NCI-H187 treated with DMSO at 0.1 percent for 48 hours (cell line): ENCODE measurements at regions not wholly inside any gene's neighbourhood (a gene's known extent, or its start where the extent isn't known, plus 50 kb on each side); places are given as distances from the start of the nearest gene placed in this dataset.
"Not testable (repeated sequence)": the region's sequence is repeated elsewhere in the genome, so short reads cannot be mapped to it uniquely, and the experiment has no call there.

ENCODE experiments used
- DNase-seq: peaks from one replicate; lab custom pipeline; 2025; lab: John Stamatoyannopoulos, UW

GRCh38 chr6:138659998-138660397 lies 113.6 kb upstream of the CCDC28A start:
- DNase-seq = no peak

DNA sequence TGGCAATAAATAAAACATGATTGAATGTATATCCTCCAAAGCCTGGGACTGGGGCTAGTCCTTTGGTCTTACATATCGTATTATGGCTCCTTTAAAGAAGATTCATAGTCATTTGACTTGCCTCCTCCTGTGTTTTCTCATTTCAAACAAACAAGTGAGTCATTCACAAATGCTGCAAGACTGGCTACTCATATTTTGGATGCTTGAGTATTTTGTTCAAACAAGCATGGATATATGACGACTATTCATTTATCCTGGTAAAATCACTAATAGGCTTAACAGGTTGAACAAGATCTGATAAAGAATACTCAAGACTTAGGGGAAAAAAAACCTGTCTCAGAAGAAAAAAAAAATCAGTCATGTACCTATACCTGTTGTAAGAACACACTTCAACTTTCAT lies 111.1 kb upstream of the CCDC28A start:
- no peak for DNase-seq

- no peak for DNase-seq
These were observed 109.7 kb upstream of the CCDC28A start for GRCh38 chr6:138663892-138664291.

DNA sequence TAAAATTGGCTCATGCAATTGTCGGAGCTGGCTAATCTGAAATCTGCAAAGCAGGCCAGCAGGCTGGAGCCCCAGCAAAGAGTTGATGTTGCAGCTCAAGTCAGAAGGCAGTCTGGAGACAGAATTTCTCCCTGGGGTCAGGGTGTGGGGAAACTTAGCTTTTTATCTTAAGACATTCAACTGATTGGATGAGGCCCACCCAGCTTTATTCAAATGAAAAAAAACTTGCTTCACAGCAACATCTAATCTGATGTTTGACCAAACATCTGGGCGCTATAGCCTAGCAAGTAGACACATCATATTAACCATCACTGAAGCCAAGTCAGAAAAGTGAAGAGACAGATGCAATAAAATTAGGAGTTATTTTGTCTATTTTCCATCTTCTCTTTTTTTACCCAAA lies 108.8 kb upstream of the CCDC28A start:
- DNase-seq = no peak

GRCh38 chr6:138666636-138667035 lies 106.9 kb upstream of the CCDC28A start:
- DNase-seq = no peak

DNA sequence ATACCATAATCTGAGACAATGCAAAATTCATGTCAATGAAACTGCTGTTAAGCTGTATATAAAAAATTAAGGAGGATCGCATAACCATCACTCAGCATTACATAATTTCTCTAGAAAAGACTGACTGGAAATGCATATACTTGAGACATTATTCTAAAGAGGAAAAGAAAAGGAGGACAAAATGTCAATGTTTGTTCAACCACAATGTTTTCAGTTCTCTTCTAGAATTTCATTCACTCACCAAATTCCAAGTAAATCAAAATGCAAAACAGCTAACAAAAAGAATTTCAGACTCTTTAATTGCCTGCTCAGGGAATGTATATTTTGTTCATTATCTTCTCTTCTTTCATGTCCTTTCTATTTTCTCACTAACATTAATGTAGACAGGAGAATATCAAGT lies 106.2 kb upstream of the CCDC28A start:
- DNase-seq = no peak

GRCh38 chr6:138671351-138671750 lies 102.2 kb upstream of the CCDC28A start:
- DNase-seq = no peak

GRCh38 chr6:138673346-138674014 lies 100.1 kb upstream of the CCDC28A start:
- DNase-seq = no peak

DNA sequence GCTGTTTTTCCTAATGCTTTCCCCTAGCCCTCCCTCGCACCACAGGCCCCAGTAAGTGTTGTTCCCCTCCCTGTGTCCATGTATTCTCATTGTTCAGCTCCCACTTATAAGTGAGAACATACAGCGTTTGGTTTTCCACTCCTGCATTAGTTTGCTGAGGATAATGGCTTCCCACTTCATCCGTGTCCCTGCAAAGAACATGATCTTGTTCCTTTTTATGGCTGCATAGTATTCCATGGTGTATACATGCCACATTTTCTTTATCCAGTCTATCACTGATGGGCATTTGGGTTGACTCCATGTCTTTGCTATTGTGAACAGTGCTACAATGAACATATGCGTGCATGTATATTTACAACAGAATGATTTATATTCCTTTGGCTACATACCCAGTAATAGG lies 99.1 kb upstream of the CCDC28A start:
- DNase-seq = not testable (repeated sequence)

GRCh38 chr6:138677538-138677937 lies 96.0 kb upstream of the CCDC28A start:
- DNase-seq = no peak

- no peak for DNase-seq
These were observed 95.4 kb upstream of the CCDC28A start for GRCh38 chr6:138678168-138678567.

GRCh38 chr6:138680085-138680484 lies 93.5 kb upstream of the CCDC28A start:
- no peak for DNase-seq

GRCh38 chr6:138681627-138682026 lies 91.9 kb upstream of the CCDC28A start:
- DNase-seq = no peak

DNA sequence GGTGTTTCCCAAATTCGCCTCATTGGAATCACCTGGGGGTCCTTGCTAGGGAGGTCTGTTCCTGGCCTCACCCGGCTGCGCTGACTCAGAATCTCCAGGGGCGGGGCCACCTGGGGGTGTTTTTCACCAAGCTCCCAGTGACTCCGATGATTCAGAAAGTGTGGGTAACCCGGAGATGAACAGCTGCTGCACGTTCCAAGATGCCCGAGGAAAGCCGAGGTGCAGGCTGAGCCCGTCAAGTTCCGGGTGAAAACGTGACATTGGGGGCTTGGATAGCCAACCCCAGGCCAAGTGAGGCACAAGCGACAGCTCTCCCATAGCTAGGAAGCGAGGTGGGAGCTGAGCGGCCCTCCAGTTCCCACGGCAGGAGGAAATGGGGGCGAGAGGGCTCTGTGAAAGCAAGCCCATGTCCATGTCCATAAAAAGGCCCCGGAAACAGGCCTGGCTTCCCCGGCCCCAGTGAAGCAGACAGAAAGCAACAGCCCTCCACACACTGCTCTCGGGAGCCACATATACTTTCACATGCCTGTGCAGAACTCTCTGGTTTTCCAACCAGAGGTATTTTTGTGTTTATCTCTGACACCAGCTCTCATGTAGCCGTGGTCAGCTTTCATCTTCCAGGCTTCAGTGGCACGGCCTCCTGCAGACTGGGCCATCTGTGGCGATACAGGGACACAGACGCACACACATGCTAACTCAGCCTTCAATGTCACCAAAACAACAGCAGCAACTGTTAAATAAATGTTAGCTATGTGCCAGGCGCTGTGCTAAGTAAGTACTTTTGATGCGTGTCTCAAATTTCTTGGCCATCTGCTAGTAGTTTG lies 90.7 kb upstream of the CCDC28A start:
- no peak for DNase-seq

- DNase-seq = no peak
These were observed 88.3 kb upstream of the CCDC28A start for GRCh38 chr6:138685257-138685656.

DNA sequence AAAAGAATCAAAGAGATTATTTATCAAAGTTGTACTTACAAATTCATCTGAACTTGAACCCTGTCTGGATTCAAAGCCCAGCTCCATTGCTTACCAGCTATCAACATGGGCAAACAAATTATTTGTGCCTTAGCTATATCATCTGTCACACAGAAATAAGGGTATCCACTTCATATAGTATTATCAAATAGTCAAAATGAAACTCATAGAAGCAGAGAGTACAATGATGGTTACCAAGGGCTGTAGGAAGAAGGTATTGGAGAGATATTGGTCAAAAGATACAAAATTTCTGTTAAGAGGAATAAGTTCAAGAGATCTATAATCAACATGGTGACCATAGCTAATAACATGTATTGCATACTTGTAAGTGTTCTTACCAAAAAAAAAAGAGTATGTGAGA lies 87.8 kb upstream of the CCDC28A start:
- no peak for DNase-seq

DNA sequence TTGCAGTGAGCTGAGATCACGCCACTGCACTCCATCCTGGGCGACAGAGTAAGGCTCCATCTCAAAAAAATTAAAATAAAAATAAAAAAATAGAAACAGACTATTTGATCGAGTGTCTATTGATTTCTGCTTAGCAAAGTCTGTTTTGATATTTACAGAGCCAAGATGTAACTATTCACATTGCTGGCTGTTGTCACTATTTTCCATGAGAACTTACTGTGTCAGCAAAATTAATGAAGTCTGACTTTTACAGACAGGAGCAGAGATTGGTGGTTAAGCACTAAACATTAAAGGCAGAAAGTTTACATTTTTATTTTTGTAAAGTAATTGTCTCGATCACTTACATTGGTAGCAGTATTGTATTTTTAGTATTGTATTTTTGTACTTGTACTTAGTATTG lies 85.0 kb upstream of the CCDC28A start:
- no peak for DNase-seq

GRCh38 chr6:138689849-138690248 lies 83.7 kb upstream of the CCDC28A start:
- DNase-seq = no peak

DNA sequence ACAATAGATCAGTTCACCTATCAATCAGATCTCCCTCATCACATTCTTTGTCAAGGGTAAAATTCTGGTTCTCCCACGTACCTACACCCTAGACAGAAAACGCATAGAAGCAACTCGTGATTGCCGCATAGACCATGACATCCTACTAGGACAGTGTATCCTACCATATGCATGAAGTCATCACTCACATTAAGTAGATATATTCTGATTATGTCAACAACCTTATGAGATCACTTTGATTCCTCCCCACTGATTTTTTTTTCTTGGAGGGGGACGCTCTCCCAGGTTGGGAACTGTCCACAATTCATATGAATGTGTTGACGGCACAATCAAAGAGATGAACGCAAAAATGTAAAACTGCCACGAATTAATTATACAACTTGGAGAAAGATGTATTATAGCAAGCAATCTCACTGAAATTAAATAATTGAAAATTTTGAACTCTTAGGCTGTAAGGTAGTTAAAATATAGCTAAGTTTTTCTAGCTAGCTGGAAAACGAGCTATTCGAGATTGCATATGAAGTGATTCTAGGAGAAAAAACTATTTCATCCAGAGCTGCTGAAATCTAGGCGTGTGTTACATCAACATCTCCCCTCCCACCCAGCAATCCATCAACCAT lies 82.5 kb upstream of the CCDC28A start:
- DNase-seq = no peak

DNA sequence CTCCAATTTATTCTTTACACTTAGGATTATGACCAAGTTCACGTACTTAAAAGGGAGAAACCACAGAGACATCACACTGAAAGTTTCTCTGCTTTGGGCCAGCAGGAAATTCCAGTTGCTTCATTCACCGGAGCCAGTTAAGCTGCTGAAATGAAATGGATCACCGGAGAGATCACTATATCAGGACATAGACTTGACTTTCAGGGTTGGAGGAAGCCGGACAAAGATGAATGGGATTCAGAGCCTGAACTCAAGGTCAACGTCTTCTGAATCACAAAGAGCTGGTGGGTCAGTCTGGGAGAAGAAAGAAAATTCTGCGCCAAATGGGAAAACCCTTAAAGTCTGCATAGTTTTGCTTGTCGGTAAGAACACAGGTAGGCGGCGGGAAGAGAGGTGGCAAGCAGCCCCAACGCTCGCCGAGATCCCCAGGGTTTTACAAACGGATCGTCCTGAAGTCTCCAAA lies 81.9 kb upstream of the CCDC28A start:
- no peak for DNase-seq

- DNase-seq = no peak
These were observed 81.3 kb upstream of the CCDC28A start for GRCh38 chr6:138692058-138692977.
